Body of pancreas (tissue), 4 donors: ENCODE measurements at regions not wholly inside any gene's neighbourhood (a gene's known extent, or its start where the extent isn't known, plus 50 kb on each side); places are given as distances from the start of the nearest gene placed in this dataset.

Experiments used
- POLR2A ChIP-seq, 3 donors: fragments of 450-650 bp; IDR thresholded peaks; one replicate each; pipeline ENCODE4 v1.6.1; 2016; ENCODE audit warnings: antibody characterized with exemption in 3 of 3, mild to moderate bottlenecking in 2 of 3
- TF ChIP-seq, protein P1 (sequence below), 7 experiments: fragments of 450-650 bp in 4 of 7; fragments of 200-600 bp in 3 of 7; sonication (generic) in 3 of 7; IDR thresholded peaks; one replicate each; pipeline ENCODE4 v1.5.1; 2016 to 2019; ENCODE audit warnings: antibody characterized with exemption in 7 of 7

DNA sequence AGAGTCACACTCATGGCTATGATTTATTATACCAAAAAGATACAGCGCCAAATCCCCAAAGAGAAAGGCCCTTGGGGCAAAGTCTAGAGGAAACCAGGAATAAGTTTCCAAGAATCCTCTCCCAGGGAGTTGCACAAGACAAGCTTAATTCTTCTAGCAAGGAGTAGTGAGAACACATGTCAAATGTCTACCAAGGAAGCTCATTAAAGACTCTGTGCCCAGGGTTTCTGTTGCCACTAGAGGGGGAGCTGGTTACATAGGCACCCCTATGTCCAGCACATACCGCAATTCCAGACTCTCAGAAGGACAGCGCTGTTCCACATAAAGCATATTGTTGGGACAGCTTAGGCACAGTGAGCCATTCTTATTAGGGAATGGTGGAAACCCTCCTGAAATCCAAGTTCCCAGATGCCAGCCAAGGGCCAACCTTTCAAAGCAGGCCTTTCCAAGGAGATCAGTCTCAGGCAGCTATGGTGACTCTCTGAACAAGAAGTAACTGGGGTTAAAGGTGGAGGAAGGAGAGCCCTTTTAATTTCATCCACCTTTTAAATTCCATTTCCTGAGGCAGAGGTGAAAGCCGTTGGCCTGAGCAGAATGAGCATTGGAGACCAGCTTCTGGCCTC lies 194.2 kb downstream of the UACA start:
- TF ChIP-seq, protein P1, sequence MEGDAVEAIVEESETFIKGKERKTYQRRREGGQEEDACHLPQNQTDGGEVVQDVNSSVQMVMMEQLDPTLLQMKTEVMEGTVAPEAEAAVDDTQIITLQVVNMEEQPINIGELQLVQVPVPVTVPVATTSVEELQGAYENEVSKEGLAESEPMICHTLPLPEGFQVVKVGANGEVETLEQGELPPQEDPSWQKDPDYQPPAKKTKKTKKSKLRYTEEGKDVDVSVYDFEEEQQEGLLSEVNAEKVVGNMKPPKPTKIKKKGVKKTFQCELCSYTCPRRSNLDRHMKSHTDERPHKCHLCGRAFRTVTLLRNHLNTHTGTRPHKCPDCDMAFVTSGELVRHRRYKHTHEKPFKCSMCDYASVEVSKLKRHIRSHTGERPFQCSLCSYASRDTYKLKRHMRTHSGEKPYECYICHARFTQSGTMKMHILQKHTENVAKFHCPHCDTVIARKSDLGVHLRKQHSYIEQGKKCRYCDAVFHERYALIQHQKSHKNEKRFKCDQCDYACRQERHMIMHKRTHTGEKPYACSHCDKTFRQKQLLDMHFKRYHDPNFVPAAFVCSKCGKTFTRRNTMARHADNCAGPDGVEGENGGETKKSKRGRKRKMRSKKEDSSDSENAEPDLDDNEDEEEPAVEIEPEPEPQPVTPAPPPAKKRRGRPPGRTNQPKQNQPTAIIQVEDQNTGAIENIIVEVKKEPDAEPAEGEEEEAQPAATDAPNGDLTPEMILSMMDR (IDR thresholded peaks at IDR 0.05), result peak; percentile 20 to 64 (median 37)
- no peak for TF ChIP-seq POLR2A (IDR thresholded peaks at IDR 0.05)
